Epithelial cell of prostate (primary cell): ENCODE measurements at regions not wholly inside any gene's neighbourhood (a gene's known extent, or its start where the extent isn't known, plus 50 kb on each side); places are given as distances from the start of the nearest gene placed in this dataset.

ENCODE experiments used
- DNase-seq: peaks from one replicate; pipeline ENCODE4 v3.0.0-alpha.2; 2011; ENCODE audit warnings: low read depth, low spot score
- H3K27ac ChIP-seq: fragments of 450-650 bp; 2 replicates; pipeline ENCODE4 v1.5.1; 2017; ENCODE audit warnings: mild to moderate bottlenecking

GRCh38 chr5:173443971-173444370 is 115.8 kb upstream of the STC2 start:
- no peak overlapping the region for H3K27ac ChIP-seq
- DNase-seq: no peak

- no peak for DNase-seq
- no peak overlapping the region for H3K27ac ChIP-seq
Observed at GRCh38 chr5:173441053-173441628, 112.9 kb upstream of the STC2 start.

- H3K27ac ChIP-seq: no peak overlapping the region
- DNase-seq: no peak
Observed at GRCh38 chr5:173438951-173439350, 110.7 kb upstream of the STC2 start.

- no peak overlapping the region for H3K27ac ChIP-seq
- DNase-seq: no peak
Observed at GRCh38 chr5:173435447-173435846, 107.2 kb upstream of the STC2 start.

GRCh38 chr5:173434270-173434669 is 106.1 kb upstream of the STC2 start:
- H3K27ac ChIP-seq: no peak overlapping the region
- DNase-seq: no peak

GRCh38 chr5:173430394-173430793 is 102.2 kb upstream of the STC2 start:
- no peak overlapping the region for H3K27ac ChIP-seq
- no peak for DNase-seq

- no peak for DNase-seq
- no peak overlapping the region for H3K27ac ChIP-seq
Observed at GRCh38 chr5:173429489-173430150, 101.4 kb upstream of the STC2 start.

- H3K27ac ChIP-seq: no peak overlapping the region
- DNase-seq: no peak
Observed at GRCh38 chr5:173423452-173424117, 95.4 kb upstream of the STC2 start.

GRCh38 chr5:173420108-173420507 is 91.9 kb upstream of the STC2 start:
- DNase-seq: no peak
- no peak overlapping the region for H3K27ac ChIP-seq

GRCh38 chr5:173413471-173413982 is 85.3 kb upstream of the STC2 start:
- DNase-seq: no peak
- H3K27ac ChIP-seq: no peak overlapping the region

GRCh38 chr5:173412566-173412965 is 84.4 kb upstream of the STC2 start:
- DNase-seq: no peak
- H3K27ac ChIP-seq: no peak overlapping the region

GRCh38 chr5:173411791-173412555 is 83.8 kb upstream of the STC2 start:
- DNase-seq: no peak
- H3K27ac ChIP-seq: no peak overlapping the region

GRCh38 chr5:173410459-173411233 is 82.4 kb upstream of the STC2 start:
- no peak for DNase-seq
- no peak overlapping the region for H3K27ac ChIP-seq

- DNase-seq: no peak
- peak overlapping the region; percentile 66 for H3K27ac ChIP-seq
Observed at GRCh38 chr5:173408946-173409345, 80.7 kb upstream of the STC2 start.

- DNase-seq: no peak
Observed at GRCh38 chr5:173399851-173400250, 71.6 kb upstream of the STC2 start.

GRCh38 chr5:173397516-173397915 is 69.3 kb upstream of the STC2 start:
- H3K27ac ChIP-seq: no peak overlapping the region
- no peak for DNase-seq

More at GRCh38 chr5:173399851-173400250, 71.6 kb upstream of the STC2 start:
- no peak overlapping the region for H3K27ac ChIP-seq

GRCh38 chr5:173396311-173396993 is 68.2 kb upstream of the STC2 start:
- DNase-seq: no peak
- H3K27ac ChIP-seq: no peak overlapping the region

- DNase-seq: no peak
- H3K27ac ChIP-seq: no peak overlapping the region
Observed at GRCh38 chr5:173395933-173396308, 67.7 kb upstream of the STC2 start.

GRCh38 chr5:173395257-173395932 is 67.2 kb upstream of the STC2 start:
- no peak for DNase-seq
- H3K27ac ChIP-seq: no peak overlapping the region
